H1 (cell line): ENCODE measurements at regions not wholly inside any gene's neighbourhood (a gene's known extent, or its start where the extent isn't known, plus 50 kb on each side); places are given as distances from the start of the nearest gene placed in this dataset.

ENCODE experiments used
- CTBP2 ChIP-seq: IDR thresholded peaks from 2 replicates; pipeline ENCODE4 v1.7.0; 2011; ENCODE audit warnings: borderline replicate concordance, mild to moderate bottlenecking, moderate library complexity, mixed read lengths, low read length; ENCODE audit not compliant: insufficient read depth, insufficient read length
- TF ChIP-seq, protein P1 (sequence below): fragments of 300-600 bp; sonication (generic); IDR thresholded peaks from 2 replicates; pipeline ENCODE4 v1.7.1; 2012; ENCODE audit warnings: low read length, moderate library complexity, mild to moderate bottlenecking, inconsistent platforms; ENCODE audit not compliant: insufficient replicate concordance

DNA sequence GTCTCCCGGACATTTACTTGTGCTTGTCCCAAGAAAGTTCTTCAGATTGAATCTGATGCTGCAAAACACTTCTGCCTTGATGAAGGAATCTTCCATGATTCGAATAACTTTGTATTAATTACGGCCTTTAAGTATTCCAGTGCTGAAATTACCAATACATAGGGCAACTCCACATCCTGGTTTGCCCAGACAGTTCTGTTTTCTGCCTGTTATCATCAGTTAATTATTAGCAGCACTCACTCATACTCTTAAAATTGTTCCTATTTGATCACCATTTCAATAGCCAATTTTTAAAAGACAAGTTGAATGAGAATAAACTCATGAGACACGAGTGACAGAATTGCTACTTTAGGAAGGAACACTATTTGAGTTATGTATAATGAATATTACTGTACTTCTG lies 620.7 kb upstream of the ZEB2 start (continued):
- TF ChIP-seq, protein P1, sequence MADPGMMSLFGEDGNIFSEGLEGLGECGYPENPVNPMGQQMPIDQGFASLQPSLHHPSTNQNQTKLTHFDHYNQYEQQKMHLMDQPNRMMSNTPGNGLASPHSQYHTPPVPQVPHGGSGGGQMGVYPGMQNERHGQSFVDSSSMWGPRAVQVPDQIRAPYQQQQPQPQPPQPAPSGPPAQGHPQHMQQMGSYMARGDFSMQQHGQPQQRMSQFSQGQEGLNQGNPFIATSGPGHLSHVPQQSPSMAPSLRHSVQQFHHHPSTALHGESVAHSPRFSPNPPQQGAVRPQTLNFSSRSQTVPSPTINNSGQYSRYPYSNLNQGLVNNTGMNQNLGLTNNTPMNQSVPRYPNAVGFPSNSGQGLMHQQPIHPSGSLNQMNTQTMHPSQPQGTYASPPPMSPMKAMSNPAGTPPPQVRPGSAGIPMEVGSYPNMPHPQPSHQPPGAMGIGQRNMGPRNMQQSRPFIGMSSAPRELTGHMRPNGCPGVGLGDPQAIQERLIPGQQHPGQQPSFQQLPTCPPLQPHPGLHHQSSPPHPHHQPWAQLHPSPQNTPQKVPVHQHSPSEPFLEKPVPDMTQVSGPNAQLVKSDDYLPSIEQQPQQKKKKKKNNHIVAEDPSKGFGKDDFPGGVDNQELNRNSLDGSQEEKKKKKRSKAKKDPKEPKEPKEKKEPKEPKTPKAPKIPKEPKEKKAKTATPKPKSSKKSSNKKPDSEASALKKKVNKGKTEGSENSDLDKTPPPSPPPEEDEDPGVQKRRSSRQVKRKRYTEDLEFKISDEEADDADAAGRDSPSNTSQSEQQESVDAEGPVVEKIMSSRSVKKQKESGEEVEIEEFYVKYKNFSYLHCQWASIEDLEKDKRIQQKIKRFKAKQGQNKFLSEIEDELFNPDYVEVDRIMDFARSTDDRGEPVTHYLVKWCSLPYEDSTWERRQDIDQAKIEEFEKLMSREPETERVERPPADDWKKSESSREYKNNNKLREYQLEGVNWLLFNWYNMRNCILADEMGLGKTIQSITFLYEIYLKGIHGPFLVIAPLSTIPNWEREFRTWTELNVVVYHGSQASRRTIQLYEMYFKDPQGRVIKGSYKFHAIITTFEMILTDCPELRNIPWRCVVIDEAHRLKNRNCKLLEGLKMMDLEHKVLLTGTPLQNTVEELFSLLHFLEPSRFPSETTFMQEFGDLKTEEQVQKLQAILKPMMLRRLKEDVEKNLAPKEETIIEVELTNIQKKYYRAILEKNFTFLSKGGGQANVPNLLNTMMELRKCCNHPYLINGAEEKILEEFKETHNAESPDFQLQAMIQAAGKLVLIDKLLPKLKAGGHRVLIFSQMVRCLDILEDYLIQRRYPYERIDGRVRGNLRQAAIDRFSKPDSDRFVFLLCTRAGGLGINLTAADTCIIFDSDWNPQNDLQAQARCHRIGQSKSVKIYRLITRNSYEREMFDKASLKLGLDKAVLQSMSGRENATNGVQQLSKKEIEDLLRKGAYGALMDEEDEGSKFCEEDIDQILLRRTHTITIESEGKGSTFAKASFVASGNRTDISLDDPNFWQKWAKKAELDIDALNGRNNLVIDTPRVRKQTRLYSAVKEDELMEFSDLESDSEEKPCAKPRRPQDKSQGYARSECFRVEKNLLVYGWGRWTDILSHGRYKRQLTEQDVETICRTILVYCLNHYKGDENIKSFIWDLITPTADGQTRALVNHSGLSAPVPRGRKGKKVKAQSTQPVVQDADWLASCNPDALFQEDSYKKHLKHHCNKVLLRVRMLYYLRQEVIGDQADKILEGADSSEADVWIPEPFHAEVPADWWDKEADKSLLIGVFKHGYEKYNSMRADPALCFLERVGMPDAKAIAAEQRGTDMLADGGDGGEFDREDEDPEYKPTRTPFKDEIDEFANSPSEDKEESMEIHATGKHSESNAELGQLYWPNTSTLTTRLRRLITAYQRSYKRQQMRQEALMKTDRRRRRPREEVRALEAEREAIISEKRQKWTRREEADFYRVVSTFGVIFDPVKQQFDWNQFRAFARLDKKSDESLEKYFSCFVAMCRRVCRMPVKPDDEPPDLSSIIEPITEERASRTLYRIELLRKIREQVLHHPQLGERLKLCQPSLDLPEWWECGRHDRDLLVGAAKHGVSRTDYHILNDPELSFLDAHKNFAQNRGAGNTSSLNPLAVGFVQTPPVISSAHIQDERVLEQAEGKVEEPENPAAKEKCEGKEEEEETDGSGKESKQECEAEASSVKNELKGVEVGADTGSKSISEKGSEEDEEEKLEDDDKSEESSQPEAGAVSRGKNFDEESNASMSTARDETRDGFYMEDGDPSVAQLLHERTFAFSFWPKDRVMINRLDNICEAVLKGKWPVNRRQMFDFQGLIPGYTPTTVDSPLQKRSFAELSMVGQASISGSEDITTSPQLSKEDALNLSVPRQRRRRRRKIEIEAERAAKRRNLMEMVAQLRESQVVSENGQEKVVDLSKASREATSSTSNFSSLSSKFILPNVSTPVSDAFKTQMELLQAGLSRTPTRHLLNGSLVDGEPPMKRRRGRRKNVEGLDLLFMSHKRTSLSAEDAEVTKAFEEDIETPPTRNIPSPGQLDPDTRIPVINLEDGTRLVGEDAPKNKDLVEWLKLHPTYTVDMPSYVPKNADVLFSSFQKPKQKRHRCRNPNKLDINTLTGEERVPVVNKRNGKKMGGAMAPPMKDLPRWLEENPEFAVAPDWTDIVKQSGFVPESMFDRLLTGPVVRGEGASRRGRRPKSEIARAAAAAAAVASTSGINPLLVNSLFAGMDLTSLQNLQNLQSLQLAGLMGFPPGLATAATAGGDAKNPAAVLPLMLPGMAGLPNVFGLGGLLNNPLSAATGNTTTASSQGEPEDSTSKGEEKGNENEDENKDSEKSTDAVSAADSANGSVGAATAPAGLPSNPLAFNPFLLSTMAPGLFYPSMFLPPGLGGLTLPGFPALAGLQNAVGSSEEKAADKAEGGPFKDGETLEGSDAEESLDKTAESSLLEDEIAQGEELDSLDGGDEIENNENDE, result no peak
- no peak for TF ChIP-seq CTBP2
